ENCODE measurements at regions not wholly inside any gene's neighbourhood (a gene's known extent, or its start where the extent isn't known, plus 50 kb on each side); places are given as distances from the start of the nearest gene placed in this dataset.

- TF ChIP-seq CTCF (IDR thresholded peaks at IDR 0.05) (no peak), POLR2A (IDR thresholded peaks at IDR 0.05) (no peak)
Measured at GRCh38 chr18:3358310-3358709, 91.7 kb upstream of the TGIF1 start.

All from body of pancreas (tissue), 4 donors.